Common myeloid progenitor, CD34-positive (primary cell): ENCODE measurements at regions not wholly inside any gene's neighbourhood (a gene's known extent, or its start where the extent isn't known, plus 50 kb on each side); places are given as distances from the start of the nearest gene placed in this dataset.

Experiments
- CTCF ChIA-PET: fragments of 350-600 bp; sonication (Branson Sonifier 250); formaldehyde crosslinking; loops from one replicate; lab custom pipeline; 2021; ENCODE audit warnings: antibody characterized with exemption; lab: Charles Lee
- POLR2A ChIA-PET: fragments of 350-600 bp; sonication (Branson Sonifier 250); formaldehyde crosslinking; loops from one replicate; lab custom pipeline; 2021; ENCODE audit warnings: antibody characterized with exemption; lab: Charles Lee
- DNase-seq, 3 donors: peaks; one replicate each; pipeline versions ENCODE4 v3.0.0 to v3.0.0-alpha.2; 2013
- H3K27ac ChIP-seq, 2 experiments: 1 replicate in 1 of 2; 2 replicates in 1 of 2; pipeline ENCODE4 v1.7.0; 2013; ENCODE audit warnings: inconsistent platforms in 2 of 2, low read length in 2 of 2, mild to moderate bottlenecking in 2 of 2, low read depth in 1 of 2, moderate library complexity in 1 of 2; ENCODE audit not compliant: severe bottlenecking in 2 of 2, insufficient read depth in 1 of 2, poor library complexity in 1 of 2
- H3K27me3 ChIP-seq, 5 experiments: replicated peaks in 2 of 5; 1 replicate in 3 of 5; 2 replicates in 2 of 5; pipeline versions ENCODE4 v1.6.1 to v1.7.0; 2013; ENCODE audit warnings: low read length in 4 of 5, mild to moderate bottlenecking in 2 of 5, moderate library complexity in 2 of 5, inconsistent platforms in 1 of 5; ENCODE audit not compliant: insufficient read depth in 5 of 5, control insufficient read depth in 4 of 5
- H3K36me3 ChIP-seq, 4 experiments: 1 replicate in 2 of 4; 2 replicates in 2 of 4; pipeline versions ENCODE4 v1.6.1 to v1.7.0; 2013; ENCODE audit warnings: low read length in 3 of 4, control low read depth in 1 of 4, mild to moderate bottlenecking in 1 of 4; ENCODE audit not compliant: control insufficient read depth in 4 of 4, insufficient read depth in 4 of 4
- H3K4me1 ChIP-seq, 4 experiments: 1 replicate in 3 of 4; 2 replicates in 1 of 4; pipeline versions ENCODE4 v1.6.1 to v1.7.1; 2013; ENCODE audit warnings: low read length in 3 of 4, mild to moderate bottlenecking in 3 of 4, control low read depth in 1 of 4, inconsistent platforms in 1 of 4, moderate library complexity in 1 of 4; ENCODE audit not compliant: control insufficient read depth in 4 of 4, insufficient read depth in 4 of 4; ENCODE audit errors: control extremely low read depth in 1 of 4
- H3K4me3 ChIP-seq, 7 experiments: 1 replicate in 4 of 7; 2 replicates in 3 of 7; pipeline versions ENCODE4 v1.5.1 to v1.7.0; 2013; ENCODE audit warnings: mild to moderate bottlenecking in 7 of 7, low read length in 6 of 7, moderate library complexity in 6 of 7, inconsistent platforms in 2 of 7, low read depth in 2 of 7, control low read depth in 1 of 7; ENCODE audit not compliant: insufficient read depth in 4 of 7, control insufficient read depth in 1 of 7; ENCODE audit errors: extremely low read depth in 1 of 7
- H3K9me3 ChIP-seq, 5 experiments: 1 replicate in 4 of 5; 2 replicates in 1 of 5; pipeline versions ENCODE4 v1.6.1 to v1.7.1; 2013; ENCODE audit warnings: low read length in 4 of 5, mild to moderate bottlenecking in 2 of 5, inconsistent platforms in 1 of 5, low read depth in 1 of 5, moderate library complexity in 1 of 5; ENCODE audit not compliant: control insufficient read depth in 4 of 5, insufficient read depth in 2 of 5; ENCODE audit errors: control extremely low read depth in 1 of 5
- WGBS: methylation state at CpG from one replicate; pipeline ENCODE4 v1.1.5; 2013; ENCODE audit not compliant: insufficient coverage; 5-methylcytosine and 5-hydroxymethylcytosine counted together

GRCh38 chr9:99351647-99352046 is 129.6 kb downstream of the SEC61B start:
- 100% methylated on average over 6 of the region's 7 CpGs for WGBS
- Histone ChIP-seq H3K36me3 (no peaks in the 10 kb centered on the region), H3K27ac (no peak overlapping the region), H3K9me3 (peaks cover 0 to 2% (median 0%) of the 10 kb centered on the region in 5 experiments), H3K4me1 (no peaks in the 10 kb centered on the region), H3K4me3 (no peak overlapping the region), H3K27me3 (peaks cover 0 to 4% (median 0%) of the 10 kb centered on the region in 5 experiments)
- ChIA-PET CTCF (no interaction called here), POLR2A (interaction anchor here (0.6 kb wide), 1 partner anchor 445 kb away, joined by 3 read pairs; no protein-coding TSS in a partner anchor)
- DNase-seq, result no peak

GRCh38 chr9:99352826-99353225 is 130.7 kb downstream of the SEC61B start:
- H3K36me3 ChIP-seq, result no peaks in the 10 kb centered on the region
- ChIA-PET CTCF (no interaction called here), POLR2A (no interaction called here)
- H3K4me3 ChIP-seq, result no peak overlapping the region
- peaks cover 0 to 2% (median 0%) of the 10 kb centered on the region in 5 experiments for H3K9me3 ChIP-seq
- H3K27ac ChIP-seq, result no peak overlapping the region
- 96% methylated on average over 4 of the region's 4 CpGs for WGBS
- no peaks in the 10 kb centered on the region for H3K4me1 ChIP-seq
- H3K27me3 ChIP-seq, result peaks cover 0 to 4% (median 0%) of the 10 kb centered on the region in 5 experiments
- no peak for DNase-seq

DNA sequence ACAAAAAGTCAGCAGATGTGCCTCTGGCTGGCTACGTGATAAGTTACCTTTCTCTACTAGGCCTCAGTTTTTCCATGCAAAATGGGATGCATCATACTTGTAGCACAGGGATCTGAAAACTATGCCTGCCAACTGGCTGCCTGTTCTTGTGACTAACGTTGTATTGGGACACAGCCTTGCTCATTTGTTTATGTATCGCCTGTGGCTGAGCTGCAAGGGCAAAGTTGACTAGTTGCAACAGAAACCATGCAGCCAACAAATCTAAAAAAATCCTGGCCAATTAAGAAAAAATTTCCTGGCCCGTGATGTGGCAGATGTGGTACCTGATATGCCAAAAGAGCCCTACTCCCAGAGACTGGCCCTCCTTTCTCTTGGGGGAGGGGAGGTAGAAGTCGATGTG is 131.3 kb downstream of the SEC61B start:
- H3K36me3 ChIP-seq, result no peaks in the 10 kb centered on the region
- CTCF ChIA-PET, result no interaction called here
- peaks cover 0 to 2% (median 0%) of the 10 kb centered on the region in 5 experiments for H3K9me3 ChIP-seq
- 100% methylated on average over 4 of the region's 5 CpGs for WGBS
- H3K27ac ChIP-seq, result no peak overlapping the region
- DNase-seq, result no peak
- H3K4me1 ChIP-seq, result no peaks in the 10 kb centered on the region
- peaks cover 0 to 6% (median under 1%) of the 10 kb centered on the region in 5 experiments for H3K27me3 ChIP-seq
- H3K4me3 ChIP-seq, result no peak overlapping the region
- POLR2A ChIA-PET, result no interaction called here

DNA sequence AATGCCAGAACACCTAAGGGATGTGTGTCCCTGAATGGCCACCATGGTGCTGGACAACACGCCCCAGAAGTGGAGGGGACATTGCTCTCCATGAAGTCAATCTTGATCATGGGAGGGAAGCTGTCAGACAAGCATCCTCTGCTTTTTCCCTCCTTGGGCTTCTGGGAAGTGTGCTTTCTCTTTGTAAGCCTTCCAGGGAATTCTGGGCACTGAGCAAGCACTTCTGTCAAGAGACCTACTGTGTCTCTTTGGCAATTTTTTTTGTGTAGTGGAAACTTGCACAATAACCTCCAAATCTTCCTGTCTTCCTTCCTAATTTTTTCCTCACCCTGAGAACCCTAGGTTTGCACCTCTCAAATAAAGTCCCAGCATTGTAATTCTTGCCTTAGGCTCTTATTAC is 132.0 kb downstream of the SEC61B start:
- ChIA-PET CTCF (no interaction called here), POLR2A (no interaction called here)
- Histone ChIP-seq H3K9me3 (peaks cover 0 to 2% (median 0%) of the 10 kb centered on the region in 5 experiments), H3K4me1 (no peaks in the 10 kb centered on the region), H3K36me3 (no peaks in the 10 kb centered on the region), H3K27me3 (peaks cover 0 to 10% (median 6%) of the 10 kb centered on the region in 5 experiments), H3K4me3 (no peak overlapping the region), H3K27ac (no peak overlapping the region)
- DNase-seq, result no peak
- 100% methylated on average over 1 of the region's 1 CpG for WGBS

DNA sequence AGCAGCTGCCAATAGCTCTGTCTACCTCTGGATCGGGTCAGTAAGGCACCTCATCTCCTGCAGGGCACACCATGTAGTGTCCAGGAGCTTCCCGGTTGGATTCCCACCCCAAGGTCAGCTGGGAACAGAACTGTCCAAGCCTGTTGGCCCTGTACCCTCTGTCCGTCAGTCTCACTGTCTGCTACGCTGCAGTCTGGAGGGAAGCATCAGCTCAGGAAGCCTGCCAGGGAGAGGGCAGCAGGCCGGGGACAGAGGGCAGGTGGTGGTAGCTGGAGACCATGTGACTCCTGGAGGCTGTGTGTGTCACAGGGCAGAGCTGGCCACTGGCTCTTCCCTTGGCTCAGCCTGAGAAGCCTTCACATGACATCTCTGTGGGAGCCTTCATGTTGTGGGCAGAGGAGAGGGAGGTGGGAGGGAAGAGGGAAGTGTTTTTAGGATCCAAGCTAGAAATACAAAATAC is 134.5 kb downstream of the SEC61B start:
- ChIA-PET CTCF (no interaction called here), POLR2A (no interaction called here)
- no peaks in the 10 kb centered on the region for H3K36me3 ChIP-seq
- peaks cover 0 to 2% (median 0%) of the 10 kb centered on the region in 5 experiments for H3K9me3 ChIP-seq
- H3K4me3 ChIP-seq, result no peak overlapping the region
- no peak for DNase-seq
- H3K4me1 ChIP-seq, result no peaks in the 10 kb centered on the region
- peaks cover 0 to 30% (median 20%) of the 10 kb centered on the region in 5 experiments for H3K27me3 ChIP-seq
- H3K27ac ChIP-seq, result no peak overlapping the region
- WGBS, result 100% methylated on average over 5 of the region's 5 CpGs

DNA sequence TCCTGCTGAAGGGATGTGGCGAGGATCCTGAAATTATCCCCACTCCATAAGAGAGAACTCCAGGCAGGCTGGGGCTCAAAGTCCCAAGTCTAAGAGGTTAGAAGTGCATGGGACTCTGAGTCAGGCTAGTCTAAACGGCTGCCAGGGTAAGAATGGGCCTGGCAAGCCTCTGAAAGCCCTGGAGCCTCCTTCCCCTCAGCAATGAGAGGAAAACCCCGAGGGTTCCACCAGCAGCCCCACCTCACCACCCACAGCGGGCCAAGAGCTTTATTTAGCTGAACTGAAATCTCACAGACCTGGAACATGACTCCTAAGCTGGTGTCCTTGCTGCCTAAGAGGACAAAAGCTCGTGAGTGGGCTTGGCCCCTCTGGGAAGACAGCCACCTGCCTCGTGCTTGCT is 135.5 kb downstream of the SEC61B start:
- ChIA-PET CTCF (no interaction called here), POLR2A (no interaction called here)
- Histone ChIP-seq H3K27ac (no peak overlapping the region), H3K9me3 (peaks cover 0 to 2% (median 0%) of the 10 kb centered on the region in 5 experiments), H3K4me1 (no peaks in the 10 kb centered on the region), H3K27me3 (peaks cover 0 to 40% (median 23%) of the 10 kb centered on the region in 5 experiments), H3K36me3 (no peaks in the 10 kb centered on the region), H3K4me3 (no peak overlapping the region)
- no peak for DNase-seq
- WGBS, result 87% methylated on average over 3 of the region's 6 CpGs

DNA sequence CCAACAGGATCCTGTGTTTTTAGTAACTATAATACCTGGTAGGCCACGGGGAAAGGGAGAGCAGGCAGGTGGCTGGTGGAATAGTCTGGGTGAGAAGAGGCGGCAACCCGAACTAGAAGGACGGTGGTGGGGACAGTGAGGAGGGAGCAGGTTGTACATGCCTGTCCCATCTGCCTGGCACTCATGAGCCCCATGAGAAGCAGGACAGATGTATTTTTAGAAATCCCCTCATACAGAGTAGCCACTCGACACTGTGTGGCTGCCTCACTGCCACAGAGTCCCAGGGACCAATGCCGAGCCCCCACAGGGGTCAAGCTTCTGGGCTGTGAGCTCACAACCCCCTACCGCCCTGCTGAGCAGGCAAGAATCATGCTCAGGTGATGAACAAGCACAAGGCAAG is 136.6 kb downstream of the SEC61B start:
- WGBS, result 92% methylated on average over 7 of the region's 7 CpGs
- ChIA-PET CTCF (interaction anchor here (1.1 kb wide), 1 partner anchor 39 kb away, joined by 3 read pairs; no protein-coding TSS in a partner anchor), POLR2A (no interaction called here)
- Histone ChIP-seq H3K4me1 (no peaks in the 10 kb centered on the region), H3K4me3 (no peak overlapping the region), H3K36me3 (no peaks in the 10 kb centered on the region), H3K9me3 (peaks cover 0 to 2% (median 0%) of the 10 kb centered on the region in 5 experiments), H3K27ac (no peak overlapping the region), H3K27me3 (peaks cover 0 to 41% (median 25%) of the 10 kb centered on the region in 5 experiments)
- DNase-seq, result no peak
